ENCODE measurements at regions not wholly inside any gene's neighbourhood (a gene's known extent, or its start where the extent isn't known, plus 50 kb on each side); places are given as distances from the start of the nearest gene placed in this dataset.
A peak's percentile ranks its signal among the peaks of the same experiment; 100 is the strongest.

DNA sequence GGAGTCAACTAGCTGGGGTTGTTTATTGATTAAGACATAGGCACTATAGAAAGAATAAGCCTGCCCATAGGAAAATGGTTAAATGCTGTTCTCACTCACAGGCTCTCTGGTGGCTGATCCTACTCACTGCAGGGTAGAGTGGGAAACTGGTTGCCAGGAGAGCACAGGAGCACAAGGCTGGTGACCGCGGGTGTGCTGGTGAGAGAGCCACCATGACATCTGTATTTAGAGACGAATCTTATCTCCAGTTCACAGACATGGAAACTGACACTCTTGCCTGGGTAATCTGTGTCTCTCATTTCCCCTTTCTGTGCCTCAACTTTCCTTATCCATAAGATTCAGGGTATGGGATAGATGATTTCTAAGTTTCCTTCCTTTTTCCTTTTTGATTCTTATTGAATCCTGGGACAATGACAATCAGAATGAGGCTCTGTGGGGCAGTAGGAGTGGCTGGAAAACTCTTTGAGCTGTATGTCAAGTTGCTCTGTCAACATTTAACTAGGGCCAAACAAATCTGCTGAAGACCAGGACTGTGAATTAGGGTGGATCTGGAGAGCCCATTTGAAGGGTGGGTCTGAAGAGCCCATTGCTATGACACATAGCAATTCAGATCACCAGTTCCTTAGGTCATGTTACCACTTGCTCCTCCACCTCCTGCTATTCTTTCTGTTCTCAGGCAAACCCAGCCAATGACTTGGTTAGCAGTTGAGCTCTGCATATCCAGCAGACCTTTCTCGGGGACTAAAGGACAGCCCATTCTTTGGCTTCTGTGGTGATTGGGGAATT, 286.1 kb upstream of the TBL1XR1 start:
- ATAC-seq (ENCODE audit: low FRiP score) (no peak), DNase-seq (ENCODE audit: low spot score) (no peak)
- TF ChIP-seq, protein P1, sequence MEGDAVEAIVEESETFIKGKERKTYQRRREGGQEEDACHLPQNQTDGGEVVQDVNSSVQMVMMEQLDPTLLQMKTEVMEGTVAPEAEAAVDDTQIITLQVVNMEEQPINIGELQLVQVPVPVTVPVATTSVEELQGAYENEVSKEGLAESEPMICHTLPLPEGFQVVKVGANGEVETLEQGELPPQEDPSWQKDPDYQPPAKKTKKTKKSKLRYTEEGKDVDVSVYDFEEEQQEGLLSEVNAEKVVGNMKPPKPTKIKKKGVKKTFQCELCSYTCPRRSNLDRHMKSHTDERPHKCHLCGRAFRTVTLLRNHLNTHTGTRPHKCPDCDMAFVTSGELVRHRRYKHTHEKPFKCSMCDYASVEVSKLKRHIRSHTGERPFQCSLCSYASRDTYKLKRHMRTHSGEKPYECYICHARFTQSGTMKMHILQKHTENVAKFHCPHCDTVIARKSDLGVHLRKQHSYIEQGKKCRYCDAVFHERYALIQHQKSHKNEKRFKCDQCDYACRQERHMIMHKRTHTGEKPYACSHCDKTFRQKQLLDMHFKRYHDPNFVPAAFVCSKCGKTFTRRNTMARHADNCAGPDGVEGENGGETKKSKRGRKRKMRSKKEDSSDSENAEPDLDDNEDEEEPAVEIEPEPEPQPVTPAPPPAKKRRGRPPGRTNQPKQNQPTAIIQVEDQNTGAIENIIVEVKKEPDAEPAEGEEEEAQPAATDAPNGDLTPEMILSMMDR (IDR thresholded peaks at IDR 0.05) = no peak

DNA sequence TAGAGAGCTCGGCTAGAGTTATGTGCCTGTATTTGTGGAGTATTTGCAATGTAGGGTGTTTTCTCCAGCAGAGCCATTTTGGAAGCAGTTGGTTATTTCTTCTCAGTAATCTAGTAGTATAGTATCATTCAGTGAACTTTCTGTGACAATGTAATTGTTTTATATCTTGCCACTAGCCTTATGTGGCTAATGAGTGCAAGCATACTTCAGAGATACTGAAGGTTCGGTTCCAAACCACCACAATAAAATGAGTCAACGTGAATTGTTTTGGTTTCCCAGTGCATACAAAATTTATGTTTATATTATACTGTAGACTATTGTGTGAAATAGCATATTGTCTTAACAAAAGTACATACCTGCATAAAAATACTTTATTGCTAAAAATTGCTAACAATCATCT, 286.9 kb upstream of the TBL1XR1 start:
- TF ChIP-seq, protein P1 (IDR thresholded peaks at IDR 0.05) = no peak
- DNase-seq (ENCODE audit: low spot score) (no peak), ATAC-seq (ENCODE audit: low FRiP score) (no peak)

DNA sequence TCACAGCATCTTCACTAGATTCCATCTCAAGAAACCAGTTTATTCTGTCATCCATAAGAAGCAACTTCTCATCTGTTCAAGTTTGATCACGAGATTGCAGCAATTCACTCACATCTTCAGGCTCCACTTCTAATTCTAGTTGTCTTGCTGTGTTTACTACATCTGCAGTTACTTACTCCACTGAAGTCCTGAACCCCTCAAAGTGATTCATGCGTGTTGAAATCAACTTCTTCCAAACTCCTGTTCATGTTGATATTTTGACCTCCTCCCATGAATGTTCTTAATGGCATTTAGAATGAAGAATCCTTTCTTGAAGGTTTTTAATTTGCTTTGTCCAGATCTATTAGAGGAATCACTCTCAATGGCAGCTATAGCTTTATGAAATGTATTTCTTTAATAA, 287.6 kb upstream of the TBL1XR1 start:
- DNase-seq (ENCODE audit: low spot score) = no peak
- TF ChIP-seq, protein P1 (IDR thresholded peaks at IDR 0.05) = no peak
- no peak for ATAC-seq (ENCODE audit: low FRiP score)

DNA sequence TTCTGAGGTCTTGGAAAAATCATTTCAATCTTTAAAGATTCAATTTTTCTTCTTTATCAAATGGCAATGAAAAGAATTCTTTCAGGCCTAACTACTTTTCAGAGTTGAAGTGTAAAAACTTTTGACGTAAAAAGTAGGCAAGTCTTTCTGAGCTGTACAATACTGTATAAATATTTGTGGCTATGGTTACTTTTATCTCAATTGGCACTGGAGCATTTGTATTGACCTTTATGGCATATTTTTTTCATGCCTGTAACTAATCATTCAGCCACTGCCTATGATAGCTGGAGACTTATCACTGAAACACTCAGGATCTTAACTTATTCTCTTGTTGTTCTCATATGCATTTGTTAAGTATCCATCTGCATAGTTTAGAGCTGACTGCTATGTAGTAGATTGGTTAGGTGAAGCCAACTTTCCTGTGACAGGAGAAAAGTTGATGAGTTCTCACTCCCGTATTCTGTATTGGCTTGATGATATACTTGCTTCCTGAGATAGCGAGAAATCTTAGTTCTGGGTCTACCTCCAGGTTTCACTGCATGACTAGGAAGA, 290.4 kb upstream of the TBL1XR1 start:
- no peak for DNase-seq (ENCODE audit: low spot score)
- peak; percentile 41 for ATAC-seq (ENCODE audit: low FRiP score)
- TF ChIP-seq, protein P1 (IDR thresholded peaks at IDR 0.05) = no peak

DNA sequence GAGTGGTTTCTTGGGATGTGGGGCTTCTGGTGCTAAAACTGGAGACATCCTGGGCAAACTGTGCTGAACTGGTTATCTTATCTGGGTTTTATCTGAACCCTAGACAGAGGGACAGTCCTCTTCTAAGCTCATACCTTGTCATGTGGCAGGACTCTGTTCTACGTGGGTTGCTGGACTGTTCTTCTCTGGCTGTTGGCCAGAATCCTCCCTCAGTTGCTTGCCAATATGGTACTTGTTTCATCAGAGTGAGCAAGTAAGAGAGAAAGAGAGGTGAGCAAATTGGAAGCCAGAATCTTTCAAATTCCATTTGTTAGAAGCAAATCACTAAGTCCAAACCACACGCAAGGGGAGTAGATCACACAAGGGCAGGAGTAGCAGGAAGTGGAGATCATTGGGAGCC, 291.5 kb upstream of the TBL1XR1 start:
- TF ChIP-seq, protein P1 (IDR thresholded peaks at IDR 0.05) = no peak

DNA sequence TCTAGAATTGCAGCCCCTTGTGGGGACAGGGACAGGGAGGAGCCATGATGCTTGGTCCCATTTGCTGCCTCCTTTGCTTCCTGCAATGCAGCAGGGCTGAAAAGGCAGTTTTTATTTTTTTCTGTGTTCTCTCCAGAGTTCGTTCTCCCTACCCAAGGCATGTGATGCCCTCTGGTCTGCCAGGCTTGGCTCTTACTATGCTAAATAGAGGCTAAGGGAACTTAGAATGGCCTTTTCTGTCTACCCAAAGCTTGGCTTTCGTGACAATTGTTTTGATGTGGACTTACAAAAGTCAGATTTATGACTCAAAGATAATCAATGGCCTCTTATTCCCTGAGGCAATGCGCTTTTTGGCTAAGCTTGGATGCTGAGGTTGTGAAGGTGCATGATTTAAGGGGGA, 293.3 kb upstream of the TBL1XR1 start:
- DNase-seq (ENCODE audit: low spot score) = no peak
- ATAC-seq (ENCODE audit: low FRiP score) = no peak
- TF ChIP-seq, protein P1 (IDR thresholded peaks at IDR 0.05) = no peak

More for the DNA sequence above, 291.5 kb upstream of the TBL1XR1 start:
- no peak for DNase-seq (ENCODE audit: low spot score)
- ATAC-seq (ENCODE audit: low FRiP score) = no peak

Measured in omental fat pad (tissue), 3 donors.